DMS153 treated with DMSO at 0.1 percent for 48 hours (cell line): ENCODE measurements at regions not wholly inside any gene's neighbourhood (a gene's known extent, or its start where the extent isn't known, plus 50 kb on each side); places are given as distances from the start of the nearest gene placed in this dataset.

Source experiments
- DNase-seq: peaks from one replicate; lab custom pipeline; 2025; ENCODE audit not compliant: unreplicated experiment; lab: John Stamatoyannopoulos, UW

GRCh38 chr3:180092889-180093288 is 56.2 kb upstream of the PEX5L start:
- DNase-seq, result no peak

DNA sequence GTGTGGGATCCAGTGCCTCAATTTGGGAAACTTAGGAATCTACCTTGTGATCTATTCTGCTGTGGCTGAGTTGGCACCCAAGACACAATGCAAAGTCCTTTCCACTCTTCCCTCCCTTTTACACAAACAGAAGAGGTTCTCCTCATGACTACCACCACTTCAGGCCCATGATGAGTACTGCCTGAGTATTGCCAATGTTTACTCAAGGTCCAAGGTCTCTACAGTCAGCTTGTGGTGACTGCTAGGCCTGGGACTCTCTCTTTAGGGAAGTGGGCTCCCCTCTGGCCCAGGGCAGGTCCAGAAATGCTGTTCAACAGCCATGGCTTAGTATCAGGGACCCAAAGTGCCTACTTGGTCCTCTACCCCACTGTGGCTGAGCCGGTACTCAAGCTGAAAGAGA is 56.8 kb upstream of the PEX5L start:
- no peak for DNase-seq

DNA sequence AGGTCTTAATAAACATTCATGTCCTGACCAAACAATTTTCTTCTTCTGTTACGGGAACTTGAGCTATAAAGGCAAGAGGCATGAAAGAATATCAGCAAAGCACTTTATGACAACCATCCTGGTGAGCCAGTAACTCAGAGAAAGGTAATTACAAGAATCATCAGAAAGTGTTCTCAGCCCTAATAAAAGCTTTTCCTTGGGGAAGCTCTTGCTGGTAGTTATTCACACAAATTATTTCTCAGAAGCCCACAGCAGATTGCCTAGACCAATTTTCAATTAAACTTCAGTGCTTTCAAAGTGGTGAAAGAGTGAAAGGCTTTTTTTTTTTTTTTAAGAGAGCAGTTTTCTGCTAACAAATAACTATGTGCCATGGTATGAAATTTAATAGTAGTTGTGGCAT is 60.9 kb upstream of the PEX5L start:
- DNase-seq, result no peak

DNA sequence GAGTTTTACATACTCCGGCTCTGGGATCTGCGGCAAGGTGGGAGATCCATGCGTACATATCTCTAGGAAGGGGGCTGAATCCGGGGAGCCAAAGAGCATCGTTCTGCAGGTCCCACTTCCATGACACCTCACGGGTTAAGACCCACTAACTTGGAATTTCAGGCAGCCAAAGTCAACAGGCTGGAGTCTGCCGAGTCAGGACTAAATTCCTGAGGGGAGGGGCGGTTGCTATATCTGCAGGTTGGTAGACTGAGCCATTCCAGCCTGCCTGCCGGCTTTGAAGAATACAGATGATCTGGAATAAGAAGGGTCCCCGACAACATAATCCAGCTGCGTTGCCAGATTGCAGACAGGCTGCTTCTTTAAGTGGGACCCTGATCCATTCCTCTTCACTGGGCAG is 65.4 kb upstream of the PEX5L start:
- DNase-seq, result no peak

DNA sequence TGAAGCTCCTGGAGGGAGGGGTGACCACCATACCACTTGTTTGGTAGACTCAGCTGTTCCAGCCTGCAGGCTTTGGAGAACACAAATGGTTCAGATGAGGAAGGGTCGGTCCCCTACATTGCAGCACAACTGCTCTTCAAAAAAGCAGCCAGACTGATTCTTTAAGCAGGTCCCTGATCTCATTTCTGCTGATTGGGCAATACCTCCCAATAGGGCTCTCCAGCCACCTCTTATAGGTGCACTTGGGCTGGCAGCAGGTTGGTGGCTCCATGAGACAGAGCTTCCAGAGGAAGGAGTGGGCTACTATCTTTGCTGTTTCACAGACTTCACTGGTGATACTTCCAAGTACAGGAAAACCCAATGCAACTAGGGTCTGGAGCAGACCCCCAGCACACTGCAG is 65.9 kb upstream of the PEX5L start:
- DNase-seq, result no peak

GRCh38 chr3:180116203-180116602 is 79.5 kb upstream of the PEX5L start:
- no peak for DNase-seq

- no peak for DNase-seq
Measured at GRCh38 chr3:180116658-180117057, 79.9 kb upstream of the PEX5L start.

GRCh38 chr3:180117381-180118163 is 80.8 kb upstream of the PEX5L start:
- DNase-seq, result no peak

GRCh38 chr3:180119567-180119966 is 82.8 kb upstream of the PEX5L start:
- no peak for DNase-seq

- no peak for DNase-seq
Measured at GRCh38 chr3:180123928-180124327, 87.2 kb upstream of the PEX5L start.

DNA sequence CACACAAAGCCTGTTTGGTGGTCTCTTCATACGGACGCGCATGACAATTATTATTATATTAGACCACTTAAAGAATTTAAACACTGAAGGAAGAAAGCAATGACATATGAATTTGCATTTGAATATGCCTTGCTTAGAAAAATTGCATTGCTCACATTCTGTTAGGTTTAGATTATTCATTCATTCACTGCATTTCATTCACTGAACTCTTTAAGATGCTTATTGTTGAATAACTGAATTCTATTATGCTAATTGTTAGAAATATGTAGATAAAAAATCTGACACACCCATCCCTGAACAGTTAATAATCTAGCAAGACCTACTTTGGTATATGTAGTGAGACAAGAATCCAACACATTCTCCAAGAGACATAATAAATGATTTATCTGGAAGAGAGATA is 94.4 kb upstream of the PEX5L start:
- DNase-seq, result no peak

DNA sequence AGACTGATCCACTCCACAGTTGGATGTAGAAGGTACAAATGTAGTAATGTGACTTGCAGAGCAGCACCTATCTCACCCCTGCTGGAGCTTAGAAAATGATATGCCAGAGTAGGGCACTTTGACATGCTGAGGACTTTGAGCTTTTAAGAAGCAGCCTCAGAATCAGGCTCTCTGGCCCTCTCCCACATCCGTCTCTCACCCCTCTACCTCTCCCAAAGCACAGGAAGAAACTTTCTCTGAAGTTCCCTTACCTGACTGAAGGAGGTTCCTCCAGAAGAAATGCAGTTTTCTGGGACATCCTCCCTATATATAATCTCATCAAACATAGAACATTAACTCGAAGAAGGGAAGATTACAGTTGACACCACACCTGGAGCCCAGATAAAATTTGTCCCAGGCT is 98.4 kb upstream of the PEX5L start:
- DNase-seq, result no peak

DNA sequence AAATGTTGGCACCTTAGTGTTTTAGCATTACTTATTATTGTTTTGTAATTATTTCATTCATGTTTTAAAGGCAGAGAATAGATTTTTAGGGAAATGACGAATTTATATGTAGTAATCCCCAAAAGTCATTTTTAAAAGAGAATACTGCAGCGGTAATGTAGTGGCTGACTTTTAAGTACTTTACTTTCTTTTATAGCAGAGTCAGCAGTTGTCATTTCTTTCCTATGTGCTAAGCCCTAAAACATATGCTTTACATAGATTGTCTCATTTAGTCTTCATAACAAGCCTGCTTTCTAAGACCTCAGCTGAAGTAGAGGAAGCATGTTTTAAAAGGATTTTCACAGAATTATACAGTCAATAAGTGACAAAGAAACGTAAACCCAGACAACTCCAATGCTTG is 102.1 kb upstream of the PEX5L start:
- no peak for DNase-seq

- no peak for DNase-seq
Measured at GRCh38 chr3:180142041-180142440, 105.3 kb upstream of the PEX5L start.

- no peak for DNase-seq
Measured at GRCh38 chr3:180142472-180142871, 105.7 kb upstream of the PEX5L start.

- no peak for DNase-seq
Measured at GRCh38 chr3:180161770-180162169, 125.0 kb upstream of the PEX5L start.

DNA sequence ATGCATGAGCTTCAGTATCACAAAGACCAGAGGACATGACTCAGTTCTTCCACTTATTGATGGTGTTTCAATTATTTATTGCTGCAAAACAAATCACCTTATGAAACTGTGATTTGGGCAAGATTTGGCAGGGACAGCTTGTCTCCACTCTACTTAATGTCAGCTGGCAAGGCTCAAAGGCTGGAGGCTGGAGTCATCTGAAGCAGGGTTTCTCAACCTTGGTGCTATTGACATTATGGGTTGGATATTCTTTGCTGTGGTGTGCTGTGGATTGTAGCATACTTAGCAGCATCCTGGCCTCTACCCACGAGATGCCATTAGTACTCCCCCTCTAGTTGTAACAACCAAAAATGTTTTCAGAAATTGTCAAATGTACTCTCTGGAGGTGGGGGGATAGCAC is 138.8 kb upstream of the PEX5L start:
- DNase-seq, result no peak

GRCh38 chr3:180176059-180176458 is 139.3 kb upstream of the PEX5L start:
- no peak for DNase-seq

DNA sequence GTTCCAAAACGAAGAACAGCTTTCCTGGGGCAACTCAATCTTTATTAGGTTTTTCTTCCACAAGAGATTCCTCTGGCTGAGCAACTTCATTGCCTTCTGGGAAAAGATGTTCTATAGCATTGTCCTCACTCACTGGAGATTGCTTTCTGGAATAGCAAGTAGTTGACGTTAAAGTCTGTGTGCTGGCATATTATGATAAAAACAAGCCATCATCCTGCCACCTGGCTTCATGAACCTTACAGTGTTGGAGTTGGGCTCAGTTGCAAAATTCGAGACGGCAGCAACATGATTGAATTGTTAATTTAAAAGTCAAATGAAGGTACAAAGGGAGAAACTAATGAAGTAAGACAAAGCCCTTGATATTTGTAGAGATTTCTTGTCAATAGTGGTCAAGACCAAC is 140.5 kb upstream of the PEX5L start:
- no peak for DNase-seq

DNA sequence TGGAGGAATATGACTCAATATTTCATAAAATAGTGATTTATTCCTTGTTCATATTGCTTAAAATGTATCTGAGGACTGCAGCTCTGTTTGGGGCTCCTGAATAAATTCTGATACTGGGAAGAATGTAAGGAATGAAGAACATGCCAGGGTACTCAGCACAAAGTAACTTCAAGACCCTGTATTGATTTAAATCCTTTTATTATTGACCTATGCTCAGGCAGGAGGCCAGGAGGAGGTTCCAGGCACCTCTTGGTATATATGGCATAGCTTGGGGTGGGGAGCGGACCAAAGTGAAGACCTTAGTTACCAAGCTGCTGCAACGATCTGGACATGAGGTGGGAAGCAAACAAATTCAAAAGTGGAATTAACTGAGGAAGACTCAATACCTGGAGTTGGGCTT is 142.8 kb upstream of the PEX5L start:
- no peak for DNase-seq

- DNase-seq, result no peak
Measured at GRCh38 chr3:180180795-180181194, 144.1 kb upstream of the PEX5L start.

DNA sequence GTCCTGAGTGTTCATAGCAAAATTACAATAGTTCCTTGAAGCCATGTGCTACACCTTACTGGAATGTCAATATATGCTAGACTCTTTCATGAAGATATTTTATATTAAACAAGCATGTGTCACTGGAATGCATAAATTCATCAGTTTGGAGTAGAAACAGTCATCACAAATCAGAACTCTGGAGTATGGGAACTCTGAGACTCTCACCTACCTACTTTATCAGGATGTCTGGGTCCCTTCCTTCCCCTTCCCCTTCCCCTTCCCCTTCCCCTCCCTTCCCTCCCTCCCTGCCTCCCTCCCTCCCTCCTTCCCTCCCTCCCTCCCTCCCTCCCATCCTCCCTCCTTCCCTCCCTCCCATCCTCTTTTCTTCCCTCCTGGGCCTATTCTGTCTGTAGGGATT is 144.7 kb upstream of the PEX5L start:
- no peak for DNase-seq

DNA sequence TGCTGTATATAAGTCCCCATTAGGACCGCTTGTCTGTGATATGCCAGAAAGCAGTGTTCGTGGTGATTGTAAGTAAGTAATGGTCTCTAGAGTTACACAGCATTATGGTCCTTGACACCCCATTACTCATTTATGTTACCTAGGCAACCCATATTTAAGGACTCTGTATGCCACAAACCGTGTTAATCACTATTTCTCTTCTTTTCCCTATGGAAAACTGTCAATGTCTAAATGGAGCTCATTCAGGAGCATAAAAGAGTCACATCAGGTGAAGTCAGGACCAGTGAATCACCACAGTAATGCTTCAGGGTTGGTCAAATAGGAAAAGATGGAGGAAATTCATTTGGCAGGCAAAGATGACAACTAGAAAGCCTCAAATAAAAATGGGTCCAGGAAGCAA is 146.6 kb upstream of the PEX5L start:
- no peak for DNase-seq
